HG03378 (cell line): ENCODE measurements at regions not wholly inside any gene's neighbourhood (a gene's known extent, or its start where the extent isn't known, plus 50 kb on each side); places are given as distances from the start of the nearest gene placed in this dataset.

Experiments
- ATAC-seq: cut with Tn5 transposase; IDR thresholded peaks from one replicate; pipeline ENCODE4 v1.9.1; 2021; ENCODE audit warnings: mild to moderate bottlenecking, moderate library complexity; ENCODE audit not compliant: unreplicated experiment

GRCh38 chr19:28889941-28890670, 322.8 kb downstream of the UQCRFS1 start:
- no peak for ATAC-seq

- no peak for ATAC-seq
Measured at GRCh38 chr19:28887920-28888618, 324.9 kb downstream of the UQCRFS1 start.

GRCh38 chr19:28886708-28887107, 326.2 kb downstream of the UQCRFS1 start:
- no peak for ATAC-seq

- ATAC-seq = no peak
Measured at GRCh38 chr19:28885965-28886364, 327.0 kb downstream of the UQCRFS1 start.

- ATAC-seq = no peak
Measured at GRCh38 chr19:28884786-28885476, 328.0 kb downstream of the UQCRFS1 start.

GRCh38 chr19:28883241-28883693, 329.7 kb downstream of the UQCRFS1 start:
- ATAC-seq = no peak

- no peak for ATAC-seq
Measured at GRCh38 chr19:28882818-28883217, 330.1 kb downstream of the UQCRFS1 start.

GRCh38 chr19:28881616-28882015, 331.3 kb downstream of the UQCRFS1 start:
- ATAC-seq = no peak

GRCh38 chr19:28880735-28881401, 332.1 kb downstream of the UQCRFS1 start:
- ATAC-seq = no peak

GRCh38 chr19:28878862-28879566, 333.9 kb downstream of the UQCRFS1 start:
- ATAC-seq = no peak

GRCh38 chr19:28876609-28877123, 336.3 kb downstream of the UQCRFS1 start:
- no peak for ATAC-seq

GRCh38 chr19:28874742-28875141, 338.2 kb downstream of the UQCRFS1 start:
- no peak for ATAC-seq

GRCh38 chr19:28873301-28873700, 339.6 kb downstream of the UQCRFS1 start:
- ATAC-seq = no peak

GRCh38 chr19:28871099-28871725, 341.7 kb downstream of the UQCRFS1 start:
- ATAC-seq = no peak

- ATAC-seq = no peak
Measured at GRCh38 chr19:28869459-28869858, 343.5 kb downstream of the UQCRFS1 start.

- ATAC-seq = no peak
Measured at GRCh38 chr19:28868836-28869235, 344.1 kb downstream of the UQCRFS1 start.

GRCh38 chr19:28867978-28868377, 345.0 kb downstream of the UQCRFS1 start:
- no peak for ATAC-seq

GRCh38 chr19:28864577-28865042, 348.3 kb downstream of the UQCRFS1 start:
- no peak for ATAC-seq

GRCh38 chr19:28864024-28864503, 348.9 kb downstream of the UQCRFS1 start:
- no peak for ATAC-seq

- ATAC-seq = no peak
Measured at GRCh38 chr19:28862238-28862637, 350.7 kb downstream of the UQCRFS1 start.
